HPDE6-E6E7 (cell line): ENCODE measurements at regions not wholly inside any gene's neighbourhood (a gene's known extent, or its start where the extent isn't known, plus 50 kb on each side); places are given as distances from the start of the nearest gene placed in this dataset.

Experiments used
- DNase-seq: peaks from one replicate; pipeline ENCODE4 v3.0.0; 2011; ENCODE audit warnings: missing footprints; ENCODE audit errors: extremely low spot score

- DNase-seq: no peak
Measured at GRCh38 chr12:28817524-28817923, 331.6 kb upstream of the FAR2 start.

- no peak for DNase-seq
Measured at GRCh38 chr12:28824193-28824846, 324.8 kb upstream of the FAR2 start.

GRCh38 chr12:28824849-28825248, 324.2 kb upstream of the FAR2 start:
- no peak for DNase-seq

GRCh38 chr12:28826766-28827165, 322.3 kb upstream of the FAR2 start:
- DNase-seq: no peak

- DNase-seq: no peak
Measured at GRCh38 chr12:28827861-28828260, 321.2 kb upstream of the FAR2 start.

- DNase-seq: no peak
Measured at GRCh38 chr12:28828318-28828717, 320.8 kb upstream of the FAR2 start.

- no peak for DNase-seq
Measured at GRCh38 chr12:28830491-28830890, 318.6 kb upstream of the FAR2 start.

- DNase-seq: no peak
Measured at GRCh38 chr12:28844718-28845117, 304.4 kb upstream of the FAR2 start.

- no peak for DNase-seq
Measured at GRCh38 chr12:28851781-28852180, 297.3 kb upstream of the FAR2 start.

- no peak for DNase-seq
Measured at GRCh38 chr12:28855761-28856310, 293.2 kb upstream of the FAR2 start.

- no peak for DNase-seq
Measured at GRCh38 chr12:28857369-28857768, 291.7 kb upstream of the FAR2 start.

- no peak for DNase-seq
Measured at GRCh38 chr12:28859551-28859950, 289.5 kb upstream of the FAR2 start.

GRCh38 chr12:28865776-28866175, 283.3 kb upstream of the FAR2 start:
- no peak for DNase-seq

- no peak for DNase-seq
Measured at GRCh38 chr12:28866296-28866695, 282.8 kb upstream of the FAR2 start.

- DNase-seq: no peak
Measured at GRCh38 chr12:28866715-28867503, 282.2 kb upstream of the FAR2 start.

GRCh38 chr12:28868414-28868813, 280.7 kb upstream of the FAR2 start:
- no peak for DNase-seq

GRCh38 chr12:28869197-28869596, 279.9 kb upstream of the FAR2 start:
- no peak for DNase-seq

- DNase-seq: no peak
Measured at GRCh38 chr12:28870839-28871440, 278.1 kb upstream of the FAR2 start.

- DNase-seq: peak; percentile 62
Measured at GRCh38 chr12:28872654-28873268, 276.3 kb upstream of the FAR2 start.

- DNase-seq: no peak
Measured at GRCh38 chr12:28874758-28875157, 274.3 kb upstream of the FAR2 start.

GRCh38 chr12:28876196-28876798, 272.8 kb upstream of the FAR2 start:
- no peak for DNase-seq

GRCh38 chr12:28877854-28878253, 271.2 kb upstream of the FAR2 start:
- DNase-seq: no peak
